HG02798 (cell line): ENCODE measurements at regions not wholly inside any gene's neighbourhood (a gene's known extent, or its start where the extent isn't known, plus 50 kb on each side); places are given as distances from the start of the nearest gene placed in this dataset.
"Not testable (repeated sequence)": the region's sequence is repeated elsewhere in the genome, so short reads cannot be mapped to it uniquely, and the experiment has no call there.

Experiments used
- ATAC-seq: cut with Tn5 transposase; IDR thresholded peaks from one replicate; pipeline ENCODE4 v1.9.1; 2021; ENCODE audit warnings: mild to moderate bottlenecking; ENCODE audit not compliant: unreplicated experiment, poor library complexity

DNA sequence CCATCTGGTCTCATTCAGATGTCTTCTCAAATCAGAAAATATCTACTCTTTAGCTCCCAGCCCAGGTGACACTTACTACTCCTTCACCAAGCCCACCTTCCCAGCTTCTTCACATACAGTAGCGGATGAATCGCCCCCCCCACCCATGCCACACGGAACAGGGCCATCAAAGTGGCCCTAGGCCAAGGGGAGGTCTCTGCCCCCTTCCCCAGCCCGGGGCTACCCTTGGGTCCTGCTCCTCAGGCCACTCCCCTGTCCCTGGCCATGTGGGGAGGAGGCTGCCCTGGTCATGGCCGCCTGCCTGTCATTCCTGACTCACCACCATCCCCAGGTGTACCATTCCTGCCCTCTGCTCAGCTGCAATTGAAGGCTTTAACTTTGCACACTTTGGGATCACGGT, 142.8 kb downstream of the NECTIN1 start:
- no peak for ATAC-seq

DNA sequence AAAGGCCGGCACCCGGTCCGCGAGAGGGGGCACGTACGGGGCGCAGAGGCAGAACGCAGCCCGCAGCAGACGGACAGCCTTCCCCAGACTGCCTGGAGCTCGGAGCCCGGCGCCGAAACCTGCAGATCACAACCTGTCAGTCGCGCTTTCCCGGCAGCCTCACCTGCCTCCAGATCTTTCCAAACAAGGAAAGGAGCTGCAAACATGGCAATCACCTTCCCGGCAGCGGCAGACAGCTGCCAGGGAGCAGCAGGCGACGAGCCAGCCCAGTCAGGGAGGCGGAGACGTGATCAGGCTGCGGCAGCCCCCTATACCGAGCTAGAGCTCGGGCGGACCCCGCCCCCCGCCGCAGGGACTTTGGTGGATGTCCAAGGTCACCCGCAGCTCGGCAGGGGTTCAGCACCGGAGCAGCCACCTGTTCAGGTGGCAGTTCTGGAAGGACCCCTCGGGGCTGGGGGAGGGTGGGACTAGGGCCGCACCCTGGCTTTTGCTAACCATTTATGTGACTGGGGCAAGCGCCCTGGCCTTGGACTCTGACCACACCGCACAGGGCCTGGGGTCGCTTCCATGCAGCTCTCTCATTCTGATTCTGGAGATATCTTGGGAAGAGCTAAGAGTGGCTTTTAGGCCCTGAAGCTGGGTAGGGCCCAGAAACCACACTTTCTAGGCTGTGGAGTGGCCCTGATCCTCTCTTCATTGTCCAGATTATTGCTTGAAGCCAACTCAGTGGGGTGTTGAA, 143.8 kb downstream of the NECTIN1 start:
- no peak for ATAC-seq

DNA sequence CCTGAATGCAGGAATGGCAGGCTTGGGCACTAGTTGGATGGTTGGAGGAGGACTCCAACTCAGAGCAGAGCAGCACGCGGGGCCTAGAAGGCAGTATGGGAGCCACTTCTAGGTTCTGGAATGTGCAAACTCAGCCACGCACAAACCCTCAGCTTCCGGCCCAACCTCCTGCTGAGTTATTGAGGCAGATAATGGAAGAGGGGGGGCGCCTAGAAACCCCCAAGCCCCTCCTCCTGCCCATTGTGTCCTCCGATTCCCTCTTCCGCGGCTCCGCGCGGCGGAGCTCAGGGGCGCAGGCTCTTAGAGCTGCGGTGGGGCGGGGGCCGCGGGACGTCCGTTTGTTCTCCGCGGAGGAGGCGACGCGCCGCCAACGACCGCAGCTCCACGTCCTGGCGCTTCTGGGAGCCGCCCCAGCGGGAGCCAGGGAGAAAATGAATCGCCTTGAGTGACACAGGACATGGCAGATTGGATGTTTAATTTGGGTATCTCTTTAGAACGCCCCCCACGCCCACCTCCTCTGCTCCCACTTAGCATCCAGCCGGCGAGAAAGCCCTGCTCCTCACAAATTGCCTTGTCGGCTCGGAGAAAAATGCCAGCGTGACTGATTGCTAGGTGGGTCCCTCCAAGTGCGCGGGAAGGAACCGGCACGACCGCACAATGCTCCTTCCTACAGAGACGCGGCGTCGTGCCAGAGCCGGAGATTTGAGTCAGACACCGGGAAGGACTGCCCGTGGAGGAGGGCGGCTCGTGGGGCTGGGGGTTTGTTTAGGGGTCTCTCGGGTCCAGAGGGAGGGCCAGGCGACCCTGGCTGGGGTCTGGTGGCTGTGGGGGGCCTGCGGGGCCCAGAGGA, 144.6 kb downstream of the NECTIN1 start:
- no peak for ATAC-seq

DNA sequence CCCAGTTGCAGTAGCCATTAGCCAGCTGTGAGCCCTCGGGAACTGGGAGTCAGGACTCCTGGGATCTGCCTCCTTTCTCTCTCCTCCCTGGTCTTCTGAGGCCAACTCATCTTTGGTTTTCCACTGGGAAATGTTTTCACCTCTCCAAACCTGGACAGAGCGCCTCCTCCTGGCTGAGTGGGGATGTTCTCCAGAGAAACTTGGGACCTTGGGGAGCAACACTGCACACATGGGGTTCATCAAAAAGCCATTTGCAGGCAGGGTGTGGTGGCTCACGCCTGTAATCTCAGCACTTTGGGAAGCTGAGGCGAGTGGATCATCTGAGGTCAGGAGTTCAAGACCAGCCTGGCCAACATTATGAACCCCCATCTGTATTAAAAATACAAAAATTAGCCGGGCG, 145.4 kb downstream of the NECTIN1 start:
- no peak for ATAC-seq

DNA sequence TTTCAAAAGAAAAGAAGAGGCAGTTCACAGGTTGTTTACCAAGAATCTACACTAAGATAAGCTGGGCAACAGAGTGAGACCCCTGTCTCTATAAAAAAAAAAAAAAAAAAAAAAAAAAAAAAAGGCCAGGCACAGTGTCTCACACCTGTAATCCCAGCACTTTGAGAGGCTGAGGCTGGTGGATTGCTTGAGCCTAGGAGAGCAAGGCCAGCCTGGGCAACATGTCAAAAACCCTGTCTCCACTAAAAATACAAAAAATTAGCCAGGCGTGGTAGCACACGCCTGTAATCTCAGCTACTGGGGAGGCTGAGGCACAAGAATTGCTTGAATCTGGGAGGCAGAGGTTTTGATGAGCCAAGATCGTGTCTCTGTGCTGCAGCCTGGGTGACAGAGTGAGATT, 147.6 kb downstream of the NECTIN1 start:
- ATAC-seq = not testable (repeated sequence)

DNA sequence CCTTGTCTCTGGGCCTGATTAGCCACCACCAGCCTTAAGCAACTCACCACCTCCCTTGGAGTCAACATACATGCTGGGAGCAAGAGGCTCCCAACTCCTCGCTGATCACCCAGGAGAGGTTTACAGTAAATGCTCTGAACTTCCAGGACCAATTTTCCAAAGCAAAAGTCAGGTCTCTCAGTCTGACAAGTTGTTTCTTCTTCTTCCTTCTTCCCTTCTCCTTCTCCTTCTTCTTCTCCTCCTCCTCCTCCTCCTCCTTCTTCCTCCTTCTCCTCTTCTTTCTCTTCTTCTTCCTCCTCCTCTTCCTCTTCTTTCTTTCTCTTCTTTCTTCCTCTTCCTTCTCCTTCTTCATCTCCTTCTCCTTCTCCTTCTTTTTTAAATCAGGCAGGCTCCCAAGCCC, 148.2 kb downstream of the NECTIN1 start:
- ATAC-seq = no peak

DNA sequence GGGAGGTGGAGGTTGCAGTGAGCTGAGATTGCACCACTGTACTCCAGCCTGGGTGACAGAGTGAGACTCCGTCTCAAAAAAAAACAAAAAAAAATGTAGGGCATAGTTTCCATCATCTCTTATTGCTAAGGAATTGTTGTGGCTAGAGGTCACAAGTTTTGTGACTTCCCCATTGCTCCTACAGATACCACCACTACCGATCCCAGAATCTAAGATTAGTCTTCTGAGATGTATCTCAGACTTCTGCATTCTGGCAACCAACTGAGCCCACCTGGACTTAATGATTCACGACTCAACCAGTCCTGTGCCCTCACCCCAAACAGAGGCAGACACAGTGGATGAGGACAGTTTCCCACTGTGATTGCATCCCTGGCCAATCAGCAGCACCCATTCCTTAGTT, 148.9 kb downstream of the NECTIN1 start:
- ATAC-seq = no peak

DNA sequence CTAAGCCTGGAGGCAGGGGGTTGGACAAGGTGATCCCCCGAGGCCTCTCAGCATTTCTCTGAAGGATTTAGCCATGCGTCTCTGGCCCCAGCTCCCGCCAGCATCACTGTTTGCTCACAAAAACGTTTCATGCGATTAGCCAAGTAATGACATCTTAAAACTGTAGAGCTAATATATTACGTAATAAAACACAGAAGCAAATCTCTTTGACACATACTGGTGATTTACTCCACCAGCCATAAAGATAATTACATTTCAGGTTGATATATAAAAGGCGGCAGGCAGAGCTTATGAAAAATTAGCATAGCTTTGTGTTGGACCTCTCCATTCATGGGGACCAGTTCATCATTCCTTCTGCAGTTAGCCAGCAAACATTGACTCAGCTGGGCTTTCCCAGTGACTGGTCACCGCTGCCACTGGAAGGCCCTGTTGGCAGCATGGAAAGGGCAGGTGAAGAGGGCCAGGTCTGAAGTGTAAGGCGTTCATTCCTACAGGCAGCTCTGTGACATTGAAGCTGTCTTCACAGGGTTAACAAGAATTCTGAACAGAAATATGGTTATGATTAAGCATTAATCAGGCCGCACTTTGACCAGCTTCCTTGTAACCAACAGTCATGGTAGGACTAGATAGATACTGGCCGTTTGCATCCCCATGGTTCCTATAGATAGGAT, 150.3 kb downstream of the NECTIN1 start:
- ATAC-seq = no peak

DNA sequence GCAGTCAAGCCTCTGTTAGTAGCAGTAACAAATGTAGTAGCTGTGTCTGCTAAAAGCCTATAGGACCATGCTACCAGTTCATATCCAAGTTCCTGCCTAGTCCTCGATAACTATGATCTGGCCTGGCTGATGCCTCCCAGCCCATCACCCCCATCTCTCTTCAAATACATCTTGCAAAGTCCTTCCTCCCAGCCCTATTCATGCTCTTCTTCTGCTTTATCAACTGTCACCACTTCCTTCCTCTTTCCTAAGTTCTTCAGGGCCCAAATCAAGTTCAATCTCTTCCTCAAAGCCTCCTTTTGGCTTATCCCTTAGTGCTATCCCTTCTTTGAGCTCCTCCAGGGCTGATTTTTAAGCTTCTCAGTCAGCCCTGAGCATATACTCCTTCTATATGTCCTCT, 150.9 kb upstream of the THY1 start:
- no peak for ATAC-seq

DNA sequence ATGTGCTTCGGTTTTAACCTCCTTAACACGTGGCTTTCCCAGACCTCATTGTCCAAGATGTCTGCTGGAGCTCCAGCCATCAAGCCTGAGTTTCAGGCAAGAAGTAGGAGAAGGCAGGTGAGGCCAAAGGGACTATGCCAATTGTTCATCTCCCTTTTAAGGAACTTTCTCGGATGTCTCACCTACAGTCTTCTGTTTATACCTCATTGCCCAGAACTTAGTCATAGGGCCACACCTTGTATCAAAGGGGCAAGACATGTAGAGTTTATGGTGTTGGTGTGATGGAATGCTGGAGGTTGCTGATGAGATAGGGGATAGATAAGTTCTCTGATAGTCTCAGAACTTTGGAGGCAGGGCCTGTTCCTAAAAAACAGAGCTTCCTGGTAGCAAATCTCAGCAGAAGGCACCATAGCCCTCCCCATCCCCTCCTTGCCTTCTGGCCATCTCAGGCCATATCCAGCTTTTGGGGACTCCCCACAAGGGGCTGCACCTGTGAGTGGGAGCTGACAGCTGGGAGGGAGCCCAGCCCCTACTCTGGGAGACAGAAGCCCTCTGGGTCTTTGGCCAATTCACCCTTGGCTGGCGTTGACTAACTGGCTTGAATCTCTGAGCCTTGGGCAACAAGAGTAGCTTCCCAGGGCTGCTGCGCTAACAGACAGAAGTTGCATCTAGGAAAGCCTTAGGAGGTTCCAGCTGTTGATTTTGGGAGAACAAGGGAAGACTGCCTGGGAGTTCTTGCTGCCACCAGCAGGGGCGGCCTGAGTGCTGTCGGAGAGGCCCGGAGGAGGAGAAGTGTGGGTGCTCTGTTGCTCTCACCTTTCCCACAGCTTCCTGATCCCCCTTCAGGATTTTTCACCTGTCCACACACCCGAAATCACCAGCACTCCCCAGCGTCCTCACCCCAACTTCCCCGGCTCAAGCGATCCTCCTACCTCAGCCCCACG, 149.8 kb upstream of the THY1 start:
- no peak for ATAC-seq

DNA sequence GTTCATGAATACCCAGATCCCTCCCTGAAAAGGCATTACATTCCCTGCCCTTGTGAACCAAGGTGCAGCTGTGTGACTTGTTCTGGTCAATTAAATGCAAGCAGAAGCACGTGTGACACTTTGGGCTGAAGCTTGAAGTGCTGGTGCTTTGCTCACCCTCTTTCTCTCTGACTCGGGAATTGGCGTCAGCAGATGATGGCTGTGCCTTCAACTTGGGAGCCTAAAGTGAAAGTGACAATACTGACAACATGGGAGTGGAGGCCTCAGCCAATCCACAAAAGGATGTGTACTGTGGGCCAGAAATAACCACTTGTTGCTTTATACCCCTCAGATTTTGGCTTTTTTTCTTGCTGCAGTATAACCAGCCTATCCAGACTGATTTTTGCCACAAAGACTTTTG, 148.3 kb upstream of the THY1 start:
- ATAC-seq = no peak

DNA sequence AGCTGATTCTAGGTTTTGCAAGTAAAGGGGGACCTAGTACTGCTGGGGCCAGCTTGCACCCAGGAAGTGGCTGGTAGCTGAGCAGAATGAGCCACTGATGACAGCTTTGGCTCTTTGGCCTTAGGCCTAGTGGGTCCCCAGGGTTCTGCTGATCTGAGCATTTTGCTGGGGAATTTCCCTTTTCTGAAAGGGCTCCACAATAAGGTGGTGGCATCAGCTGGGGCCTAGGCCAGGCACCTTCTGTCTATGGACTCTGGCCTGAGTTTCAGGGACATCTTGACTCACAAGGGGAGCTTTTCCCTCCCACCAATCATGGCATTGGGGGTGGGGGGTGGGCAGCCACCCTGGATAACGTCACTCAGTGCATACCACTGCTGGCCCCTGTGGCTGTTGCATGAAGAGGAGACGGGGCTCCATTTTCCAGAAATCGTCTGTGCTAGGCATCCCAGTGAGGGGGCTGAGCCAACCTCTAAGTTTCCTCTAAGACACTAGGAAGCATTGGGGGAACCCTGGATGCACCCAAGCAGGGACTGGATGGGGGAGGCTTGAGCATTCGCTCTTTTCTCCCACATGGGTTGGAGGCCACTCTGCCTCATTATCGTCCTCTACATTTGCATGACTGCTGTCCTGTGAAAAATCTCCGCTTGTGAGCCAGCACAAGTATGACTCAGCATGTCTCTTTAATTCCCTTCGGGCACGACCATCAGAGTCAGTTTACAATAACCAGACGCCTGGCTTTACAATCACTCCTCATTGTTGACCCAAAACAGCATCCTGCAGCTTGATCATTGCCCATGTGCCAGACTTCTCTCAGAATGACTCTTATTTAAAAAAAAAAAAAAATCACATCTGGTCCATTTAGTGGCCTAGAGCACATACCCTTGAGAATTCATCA, 145.0 kb upstream of the THY1 start:
- peak; percentile 70 for ATAC-seq

DNA sequence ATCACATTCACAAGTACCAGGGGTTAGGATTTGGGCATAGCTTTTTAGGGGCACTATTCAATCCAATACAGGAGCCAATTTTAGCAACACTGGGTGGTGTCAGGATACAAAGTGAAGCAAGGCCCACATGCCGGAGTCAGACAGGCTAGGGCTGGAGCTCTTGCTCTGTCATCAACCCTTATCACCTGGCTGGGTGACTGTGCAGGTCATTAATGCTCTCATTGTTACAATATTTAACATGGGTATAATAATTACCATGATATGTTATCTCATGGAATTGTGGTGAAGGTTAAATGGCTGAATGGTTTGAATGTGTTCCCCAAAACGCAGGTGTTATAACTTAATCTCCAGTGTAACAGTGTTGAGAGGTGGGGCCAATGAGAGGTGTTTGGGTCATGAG, 143.3 kb upstream of the THY1 start:
- no peak for ATAC-seq

DNA sequence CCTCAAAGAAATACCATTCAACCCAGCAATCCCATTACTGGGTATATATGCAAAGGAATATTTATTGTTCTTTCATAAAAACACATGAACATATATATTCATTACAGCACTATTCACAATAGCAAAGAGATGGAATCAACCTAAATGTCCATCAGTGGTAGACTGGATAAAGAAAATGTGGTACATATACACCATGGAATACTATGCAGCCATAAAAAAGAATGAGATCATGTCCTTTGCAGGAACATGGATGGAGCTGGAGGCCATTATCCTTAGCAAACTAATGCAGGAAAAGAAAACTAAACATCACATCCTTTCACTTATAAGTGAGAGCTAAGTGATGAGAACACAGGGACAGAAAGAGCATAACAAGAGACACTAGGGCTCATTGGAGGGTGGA, 142.7 kb upstream of the THY1 start:
- ATAC-seq = not testable (repeated sequence)

DNA sequence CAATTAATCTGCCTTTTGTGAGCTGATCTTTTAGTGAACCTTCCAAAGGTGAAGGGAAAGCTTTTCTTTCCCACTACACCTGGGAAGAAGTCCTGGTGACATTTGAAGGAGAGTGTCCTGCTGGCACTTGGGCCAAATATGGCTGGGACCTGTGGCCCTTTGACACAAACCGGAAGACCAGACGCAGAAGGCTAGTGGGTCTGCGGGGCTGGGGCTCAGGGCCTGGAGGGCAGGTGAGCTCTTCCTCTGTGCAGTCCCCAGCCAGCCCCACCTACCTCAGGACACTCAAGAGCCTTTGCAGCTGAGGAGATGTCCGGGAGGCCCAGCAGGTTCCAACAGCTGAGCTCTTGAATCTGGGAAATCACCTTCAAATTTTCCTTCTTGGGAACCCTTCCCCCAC, 138.0 kb upstream of the THY1 start:
- ATAC-seq = no peak

DNA sequence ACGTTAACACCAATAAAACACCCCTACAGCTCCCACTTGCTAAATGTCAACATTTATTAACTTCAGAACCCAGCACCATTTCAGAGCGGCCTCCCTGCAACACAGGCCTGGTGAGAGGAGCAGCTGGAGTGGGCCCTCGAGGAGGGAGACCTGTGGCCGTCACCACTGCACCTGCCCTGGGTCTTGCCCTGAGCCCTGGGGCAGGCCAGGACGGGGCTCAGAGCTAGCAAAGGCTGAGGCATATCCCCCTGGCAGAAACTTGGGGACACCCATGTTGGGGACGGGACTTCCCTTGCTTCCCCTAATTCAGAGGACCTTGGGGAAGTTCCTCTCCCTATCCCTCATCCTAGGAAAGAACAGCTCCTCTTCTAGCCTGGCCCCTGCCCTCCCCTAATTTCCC, 137.3 kb upstream of the THY1 start:
- ATAC-seq = no peak

DNA sequence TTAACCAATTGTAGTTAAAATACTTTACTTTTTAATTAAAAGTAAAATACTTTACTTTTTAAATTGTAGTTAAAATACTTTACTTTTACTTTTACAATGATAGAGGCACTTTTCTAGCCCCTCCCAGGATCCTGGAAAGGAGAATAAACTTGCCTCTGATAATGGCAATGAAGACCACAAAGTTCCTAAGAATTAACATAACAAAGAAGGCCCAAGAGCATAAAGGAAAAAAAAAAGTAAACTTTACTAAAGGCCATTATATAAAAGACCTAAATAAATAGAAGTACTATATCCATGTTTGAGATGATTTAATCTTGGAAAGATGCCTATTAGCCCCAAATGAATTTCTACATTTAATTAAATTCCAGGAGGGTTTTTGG, 129.1 kb upstream of the THY1 start:
- ATAC-seq = no peak

DNA sequence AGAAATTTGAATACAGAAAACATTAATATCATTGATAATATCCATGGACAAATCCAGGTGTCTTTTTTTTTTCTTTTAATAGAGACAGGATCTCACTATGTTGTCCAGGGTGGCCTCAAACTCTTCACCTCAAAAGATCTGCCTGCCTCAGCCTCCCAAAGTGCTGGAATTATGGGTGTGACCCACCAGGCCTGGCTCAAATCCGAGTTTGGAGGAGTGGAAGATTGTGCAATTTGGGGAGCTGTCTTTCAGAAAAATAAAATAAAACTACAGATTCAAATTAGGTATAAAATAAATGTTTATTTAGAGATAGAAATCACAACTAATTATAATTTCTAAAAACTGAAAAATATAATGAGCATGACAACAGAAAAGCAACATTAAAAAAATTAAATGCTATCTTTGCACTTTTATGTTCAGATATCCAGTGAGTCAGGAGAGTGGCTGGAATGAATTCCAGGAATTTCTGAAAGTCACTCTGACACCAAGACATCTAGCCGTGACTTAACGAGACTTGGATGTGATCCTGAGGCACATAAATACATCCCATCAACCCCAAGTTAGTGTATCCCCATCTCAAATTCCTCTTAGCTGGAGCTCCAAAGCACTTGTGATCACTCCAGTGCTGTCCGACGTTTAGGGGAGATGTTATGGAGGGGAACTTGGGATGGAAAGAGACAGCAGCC, 128.6 kb upstream of the THY1 start:
- ATAC-seq = no peak
